22Rv1 (cell line): ENCODE measurements at regions not wholly inside any gene's neighbourhood (a gene's known extent, or its start where the extent isn't known, plus 50 kb on each side); places are given as distances from the start of the nearest gene placed in this dataset.

Source experiments
- H3K27ac ChIP-seq: fragments of 450-650 bp; 2 replicates; pipeline ENCODE4 v1.5.1; 2017
- CTCF ChIP-seq: fragments of 450-650 bp; IDR thresholded peaks from 2 replicates; pipeline ENCODE4 v1.5.1; 2017; ENCODE audit warnings: mild to moderate bottlenecking
- ZFX ChIP-seq: fragments of 450-650 bp; IDR thresholded peaks from 2 replicates; pipeline ENCODE4 v1.6.1; 2017; ENCODE audit warnings: antibody characterized with exemption, borderline replicate concordance

- TF ChIP-seq CTCF (no peak), ZFX (no peak)
- no peak overlapping the region for H3K27ac ChIP-seq
Measured at GRCh38 chr7:35319606-35320005, 65.7 kb upstream of the TBX20 start.

DNA sequence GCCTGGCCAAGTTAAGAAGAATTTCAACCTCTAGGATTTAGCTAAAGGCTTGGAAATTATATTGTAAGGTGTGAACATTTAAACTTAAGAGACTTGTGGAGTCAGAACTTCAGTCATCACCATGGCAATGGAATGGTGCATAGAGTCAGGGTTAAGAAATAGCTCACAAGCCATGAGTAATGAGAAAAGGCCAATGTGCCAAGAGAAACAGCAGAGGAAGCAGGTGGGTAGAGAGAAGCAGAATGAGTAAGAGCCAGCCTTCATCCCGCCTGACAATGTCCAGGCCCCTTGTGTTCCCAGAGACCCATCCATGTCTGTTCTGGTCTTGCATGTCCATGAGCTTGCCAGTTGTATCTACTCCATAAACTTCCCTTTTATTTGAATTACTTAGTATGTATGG is 62.6 kb upstream of the TBX20 start:
- H3K27ac ChIP-seq: no peak overlapping the region
- TF ChIP-seq ZFX (no peak), CTCF (no peak)

DNA sequence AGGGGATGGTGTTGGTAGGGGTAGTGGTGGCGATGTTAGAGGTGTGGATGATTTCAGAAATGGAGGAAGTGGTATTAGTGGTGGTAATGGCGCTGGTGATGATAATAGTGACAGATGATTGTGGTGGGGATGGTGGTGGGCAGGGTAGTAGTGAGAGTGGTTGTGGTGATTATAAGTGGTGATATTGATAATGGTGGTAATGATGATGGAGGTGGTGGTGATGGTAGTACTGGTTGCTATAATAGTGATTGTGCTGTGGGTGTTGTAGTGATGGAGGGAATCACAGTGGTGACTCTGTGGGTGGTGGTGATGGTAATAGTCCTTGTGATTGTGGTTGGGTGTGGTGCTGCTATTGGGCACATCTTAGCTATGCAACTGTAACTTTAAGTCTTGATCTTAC is 61.6 kb upstream of the TBX20 start:
- TF ChIP-seq CTCF (no peak), ZFX (no peak)
- no peak overlapping the region for H3K27ac ChIP-seq

DNA sequence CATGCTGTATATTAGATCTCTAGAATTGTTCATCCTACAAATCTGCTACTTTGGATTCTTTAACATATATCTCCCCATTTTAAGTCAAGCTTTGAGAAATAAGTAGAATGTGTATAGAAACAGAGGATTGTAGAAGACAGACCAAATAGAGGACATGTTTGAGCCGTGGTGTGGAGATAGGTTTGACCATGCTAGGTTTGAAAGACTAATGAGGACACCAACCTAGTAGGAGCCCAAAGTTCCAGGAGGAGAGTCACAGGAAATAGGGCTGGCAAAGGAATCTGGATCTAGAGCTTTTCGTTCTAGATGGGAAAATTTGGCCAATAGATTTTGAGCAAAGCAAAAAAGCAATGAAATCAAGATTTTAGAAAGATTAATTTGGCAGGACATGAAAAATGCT is 60.5 kb upstream of the TBX20 start:
- TF ChIP-seq ZFX: no peak
- TF ChIP-seq CTCF: no peak
- H3K27ac ChIP-seq: no peak overlapping the region

DNA sequence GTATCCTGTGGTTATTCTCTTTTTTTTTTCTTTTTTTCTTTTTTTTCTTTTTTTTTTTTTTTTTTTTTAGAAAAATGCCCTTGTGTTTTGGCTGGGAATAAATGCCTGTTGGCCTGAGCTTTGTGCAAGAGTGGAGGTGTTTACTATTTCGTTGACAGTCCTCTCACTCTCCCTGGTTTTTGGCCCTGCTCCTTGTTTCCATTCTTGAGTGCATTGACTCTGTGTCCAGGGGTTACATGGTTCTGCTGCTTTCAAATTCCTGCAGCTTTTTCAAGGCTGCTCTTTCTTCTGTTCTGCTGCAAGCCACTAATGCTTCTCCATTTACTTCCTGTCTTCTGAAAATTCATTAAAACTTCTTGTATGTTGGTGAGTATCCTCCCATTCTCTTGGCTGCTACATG is 59.7 kb upstream of the TBX20 start:
- no peak for TF ChIP-seq CTCF
- TF ChIP-seq ZFX: no peak

More for the DNA sequence above, 59.7 kb upstream of the TBX20 start:
- no peak overlapping the region for H3K27ac ChIP-seq
